H1 (cell line): ENCODE measurements at regions not wholly inside any gene's neighbourhood (a gene's known extent, or its start where the extent isn't known, plus 50 kb on each side); places are given as distances from the start of the nearest gene placed in this dataset.

Experiments
- CTCF ChIA-PET: fragments of 300-600 bp; sonication (Branson Sonifier 250); formaldehyde crosslinking; loops from one replicate; lab custom pipeline; 2021; ENCODE audit not compliant: partially characterized antibody; lab: Charles Lee
- POLR2A ChIA-PET: fragments of 300-600 bp; sonication (Branson Sonifier 250); formaldehyde crosslinking; loops from one replicate; lab custom pipeline; 2021; ENCODE audit warnings: inconsistent platforms; ENCODE audit not compliant: partially characterized antibody; lab: Charles Lee
- DNase-seq, 2 experiments: peaks; one replicate each; pipeline versions ENCODE4 v3.0.0 to v3.0.0-alpha.2; 2010 to 2022; ENCODE audit warnings: low spot score in 2 of 2, low read depth in 1 of 2, mixed read lengths in 1 of 2
- FAIRE-seq: peaks from 2 replicates; lab custom pipeline; 2011; peaks lifted over from hg19 to GRCh38; lab: Jason Lieb, UNC
- H2AFZ ChIP-seq: 2 replicates; pipeline ENCODE4 v1.8.1; 2012; ENCODE audit warnings: low read length, inconsistent platforms
- H2AK5ac ChIP-seq: 2 replicates; pipeline ENCODE4 v1.6.1; 2013; ENCODE audit warnings: low read depth, low read length
- H2BK120ac ChIP-seq: replicated peaks from 2 replicates; pipeline ENCODE3; 2013; ENCODE audit warnings: low read depth, low read length, inconsistent platforms
- H2BK12ac ChIP-seq: 2 replicates; pipeline ENCODE4 v1.6.1; 2013; ENCODE audit warnings: low read depth, low read length
- H2BK15ac ChIP-seq: 2 replicates; pipeline ENCODE4 v1.6.1; 2013; ENCODE audit warnings: low read length
- H2BK20ac ChIP-seq: 2 replicates; pipeline ENCODE4 v1.6.1; 2013; ENCODE audit warnings: low read length
- H2BK5ac ChIP-seq: 2 replicates; pipeline ENCODE4 v1.6.1; 2013; ENCODE audit warnings: low read depth, low read length
- H3K14ac ChIP-seq: 2 replicates; pipeline ENCODE4 v1.6.1; 2013; ENCODE audit warnings: inconsistent platforms; ENCODE audit not compliant: insufficient read length
- H3K18ac ChIP-seq: 2 replicates; pipeline ENCODE4 v1.6.1; 2013; ENCODE audit warnings: low read length; ENCODE audit errors: extremely low read depth
- H3K23ac ChIP-seq: 2 replicates; pipeline ENCODE4 v1.6.1; 2013; ENCODE audit warnings: inconsistent platforms; ENCODE audit not compliant: insufficient read length
- H3K23me2 ChIP-seq: 2 replicates; pipeline ENCODE4 v1.6.1; 2013; ENCODE audit warnings: low read depth, low read length
- H3K27ac ChIP-seq: 2 replicates; pipeline ENCODE4 v1.6.1; 2011; ENCODE audit warnings: low read depth, low read length, inconsistent platforms
- H3K27me3 ChIP-seq, 4 experiments: replicated peaks in 1 of 4; 1 replicate in 1 of 4; 2 replicates in 3 of 4; pipeline versions ENCODE4 v1.6.1 to v1.8.1; 2011 to 2013; ENCODE audit warnings: low read length in 3 of 4, mild to moderate bottlenecking in 3 of 4, inconsistent platforms in 2 of 4, mixed read lengths in 2 of 4, moderate library complexity in 1 of 4; ENCODE audit not compliant: control insufficient read depth in 3 of 4, insufficient read depth in 3 of 4; ENCODE audit errors: extremely low read depth in 1 of 4
- H3K36me3 ChIP-seq, 4 experiments: 2 replicates each; pipeline versions ENCODE4 v1.6.1 to v1.8.1; 2011 to 2013; ENCODE audit warnings: mild to moderate bottlenecking in 4 of 4, low read length in 3 of 4, moderate library complexity in 2 of 4, control low read depth in 1 of 4, inconsistent platforms in 1 of 4; ENCODE audit not compliant: insufficient read depth in 4 of 4, control insufficient read depth in 2 of 4
- H3K4ac ChIP-seq: replicated peaks from 2 replicates; pipeline ENCODE3; 2013; ENCODE audit warnings: low read length, low read depth, mixed read lengths, inconsistent platforms; ENCODE audit not compliant: insufficient read length
- H3K4me1 ChIP-seq, 4 experiments: replicated peaks in 1 of 4; 1 replicate in 1 of 4; 2 replicates in 3 of 4; pipeline versions ENCODE4 v1.6.1 to v1.8.1; 2011 to 2013; ENCODE audit warnings: low read length in 3 of 4, inconsistent platforms in 2 of 4, mixed read lengths in 1 of 4; ENCODE audit not compliant: insufficient read depth in 4 of 4, control insufficient read depth in 3 of 4
- H3K4me2 ChIP-seq, 2 experiments: 2 replicates each; pipeline versions ENCODE4 v1.6.1 to v1.8.1; 2011 to 2013; ENCODE audit warnings: low read depth in 2 of 2, low read length in 2 of 2, control low read depth in 1 of 2, inconsistent platforms in 1 of 2, mild to moderate bottlenecking in 1 of 2; ENCODE audit not compliant: insufficient read depth in 1 of 2
- H3K4me3 ChIP-seq, 4 experiments: fragments of 200-600, 300-600 bp in 1 of 4; sonication (generic), shearing (Covaris generic), sonication (Bioruptor Twin) in 1 of 4; 2 replicates each; pipeline versions ENCODE4 v1.5.1 to v1.8.1; 2011 to 2016; ENCODE audit warnings: low read length in 4 of 4, low read depth in 3 of 4, control low read depth in 2 of 4, inconsistent platforms in 2 of 4, mild to moderate bottlenecking in 2 of 4, mixed read lengths in 1 of 4, moderate library complexity in 1 of 4; ENCODE audit not compliant: insufficient read depth in 2 of 4; ENCODE audit errors: extremely low read depth in 1 of 4
- H3K56ac ChIP-seq: replicated peaks from 2 replicates; pipeline ENCODE3; 2013; ENCODE audit warnings: low read depth, mild to moderate bottlenecking, mixed read lengths, low read length, inconsistent platforms; ENCODE audit not compliant: insufficient read length
- H3K79me1 ChIP-seq: 2 replicates; pipeline ENCODE4 v1.6.1; 2013; ENCODE audit warnings: low read depth, low read length, control low read depth
- H3K79me2 ChIP-seq, 2 experiments: 2 replicates each; pipeline versions ENCODE4 v1.6.1 to v1.8.1; 2012 to 2013; ENCODE audit warnings: low read length in 2 of 2, mild to moderate bottlenecking in 2 of 2, inconsistent platforms in 1 of 2; ENCODE audit not compliant: insufficient read depth in 2 of 2, control insufficient read depth in 1 of 2
- H3K9ac ChIP-seq, 4 experiments: replicated peaks in 1 of 4; 1 replicate in 1 of 4; 2 replicates in 3 of 4; pipeline versions ENCODE4 v1.6.1 to v1.8.1; 2011 to 2013; ENCODE audit warnings: low read depth in 3 of 4, low read length in 3 of 4, control low read depth in 2 of 4, mild to moderate bottlenecking in 2 of 4, moderate library complexity in 2 of 4, inconsistent platforms in 1 of 4; ENCODE audit errors: extremely low read depth in 1 of 4
- H3K9me3 ChIP-seq, 2 experiments: 2 replicates each; pipeline versions ENCODE4 v1.6.1 to v1.8.1; 2012 to 2013; ENCODE audit warnings: mild to moderate bottlenecking in 2 of 2, moderate library complexity in 2 of 2, control low read depth in 1 of 2, inconsistent platforms in 1 of 2, low read depth in 1 of 2, low read length in 1 of 2, mixed read lengths in 1 of 2; ENCODE audit not compliant: insufficient read depth in 2 of 2
- H4K20me1 ChIP-seq, 2 experiments: replicated peaks in 1 of 2; 2 replicates each; pipeline versions ENCODE3 to v1.8.1; 2011 to 2013; ENCODE audit warnings: inconsistent platforms in 2 of 2, low read length in 2 of 2, mild to moderate bottlenecking in 1 of 2; ENCODE audit not compliant: insufficient read depth in 2 of 2, control insufficient read depth in 1 of 2
- H4K5ac ChIP-seq: 2 replicates; pipeline ENCODE4 v1.6.1; 2013; ENCODE audit warnings: low read length, low read depth, mixed read lengths, inconsistent platforms; ENCODE audit not compliant: insufficient read length
- H4K8ac ChIP-seq: 2 replicates; pipeline ENCODE4 v1.8.0; 2013; ENCODE audit warnings: mild to moderate bottlenecking, moderate library complexity, low read length, inconsistent platforms; ENCODE audit not compliant: insufficient read depth; ENCODE audit errors: extremely low read depth
- H4K91ac ChIP-seq: replicated peaks from 2 replicates; pipeline ENCODE3; 2013; ENCODE audit warnings: low read length, mixed read lengths, inconsistent platforms; ENCODE audit not compliant: insufficient read length
- ASH2L ChIP-seq: fragments of 200-600, 300-600 bp; sonication (generic); IDR thresholded peaks from one replicate; pipeline ENCODE4 v1.7.1; 2017; ENCODE audit warnings: low read length
- NRF1 ChIP-seq: IDR thresholded peaks from 2 replicates; pipeline ENCODE4 v1.6.1; 2011; ENCODE audit warnings: mild to moderate bottlenecking, low read depth, low read length, improper control_type of control experiment
- POU5F1 ChIP-seq: IDR thresholded peaks from 2 replicates; pipeline ENCODE4 v1.6.1; 2011; ENCODE audit warnings: low read depth, mild to moderate bottlenecking, low read length, moderate library complexity
- RNF2 ChIP-seq: fragments of 200-900, 300-1000 bp; sonication (generic); IDR thresholded peaks from 2 replicates; pipeline ENCODE4 v1.7.1; 2016; ENCODE audit warnings: borderline replicate concordance, low read depth, mild to moderate bottlenecking, antibody characterized with exemption, low read length; ENCODE audit not compliant: poor library complexity, severe bottlenecking; ENCODE audit errors: missing control alignments
- RXRA ChIP-seq: IDR thresholded peaks from 2 replicates; pipeline ENCODE4 v1.6.1; 2011; ENCODE audit warnings: low read depth, mild to moderate bottlenecking, low read length, moderate library complexity; ENCODE audit not compliant: insufficient read depth
- TAF7 ChIP-seq: optimal IDR thresholded peaks from 2 replicates; pipeline ENCODE3; 2011; ENCODE audit warnings: low read depth, mild to moderate bottlenecking, inconsistent platforms, low read length, moderate library complexity, borderline replicate concordance
- TCF12 ChIP-seq: IDR thresholded peaks from 2 replicates; pipeline ENCODE4 v1.6.1; 2011; ENCODE audit warnings: low read depth, mild to moderate bottlenecking, low read length
- WGBS, 2 experiments: shearing (Covaris generic) in 1 of 2; methylation state at CpG; one replicate each; pipeline versions ENCODE4 v1.1.6 to v1.1.7; 2013 to 2015; ENCODE audit warnings: low lambda C conversion rate in 2 of 2, mixed read lengths in 2 of 2, inconsistent platforms in 1 of 2, low coverage in 1 of 2, missing lambda C conversion rate in 1 of 2; ENCODE audit not compliant: insufficient replicate concordance in 2 of 2, insufficient coverage in 1 of 2, insufficient read length in 1 of 2; ENCODE audit errors: extremely low coverage in 1 of 2, missing lambda C conversion rate in 1 of 2; 5-methylcytosine and 5-hydroxymethylcytosine counted together

GRCh38 chr2:53067533-53067932 lies 700.1 kb upstream of the CHAC2 start:
- Histone ChIP-seq H2BK120ac (no peak overlapping the region), H2BK12ac (no peak overlapping the region), H3K4me1 (no peaks in the 10 kb centered on the region; a peak in 1 of 7 replicates), H4K8ac (no peak overlapping the region), H3K4me2 (no peak overlapping the region), H4K91ac (no peak overlapping the region), H3K9ac (no peak overlapping the region), H4K20me1 (no peaks in the 10 kb centered on the region), H3K56ac (no peak overlapping the region), H4K5ac (no peak overlapping the region), H2BK20ac (no peak overlapping the region), H3K18ac (no peak overlapping the region), H3K27me3 (no peaks in the 10 kb centered on the region), H3K14ac (no peak overlapping the region), H2BK15ac (no peak overlapping the region), H3K23ac (no peak overlapping the region), H2BK5ac (no peak overlapping the region), H3K79me2 (no peaks in the 10 kb centered on the region), H3K27ac (no peak overlapping the region), H3K4ac (no peak overlapping the region), H3K9me3 (no peaks in the 10 kb centered on the region), H3K79me1 (no peaks in the 10 kb centered on the region), H3K4me3 (no peak overlapping the region), H3K36me3 (no peaks in the 10 kb centered on the region), H3K23me2 (no peaks in the 10 kb centered on the region), H2AFZ (no peak overlapping the region), H2AK5ac (no peak overlapping the region)
- ChIA-PET POLR2A (interaction anchor here (0.8 kb wide), 1 partner anchor 13 kb away, joined by 3 read pairs; no protein-coding TSS in a partner anchor), CTCF (no interaction called here)
- DNase-seq (no peak), FAIRE-seq (no peak)
- 76% methylated on average over 2 of the region's 2 CpGs; no CpG with 5 or more reads in 1 of the 2 experiments for WGBS, 2 experiments
- TF ChIP-seq POU5F1 (no peak), ASH2L (no peak), RXRA (no peak), RNF2 (no peak), TCF12 (no peak), NRF1 (no peak), TAF7 (no peak)
